ENCODE measurements at regions not wholly inside any gene's neighbourhood (a gene's known extent, or its start where the extent isn't known, plus 50 kb on each side); places are given as distances from the start of the nearest gene placed in this dataset.

- H3K79me2 ChIP-seq (ENCODE audit: insufficient read depth, low read length), result no peaks in the 10 kb centered on the region
- H3K9me2 ChIP-seq (ENCODE audit: insufficient read depth), result no peaks in the 10 kb centered on the region
- intact Hi-C loops (cut with micrococcal nuclease), result no loop called here
- no peaks in the 10 kb centered on the region; the same call in 1 of the 2 replicates for H3K27me3 ChIP-seq (ENCODE audit: insufficient read depth, low read length)
- H3K27ac ChIP-seq (ENCODE audit: low read depth, low read length), result no peak overlapping the region
- no peak overlapping the region for H3K9ac ChIP-seq (ENCODE audit: low read length)
- no TSS peak for BruUV-seq (replicated peaks)
- H3K4me2 ChIP-seq (ENCODE audit: low read length), result no peak overlapping the region
- ChIA-PET POLR2A (no interaction called here), RAD21 (ENCODE audit: low non-redundant PET in 1 of 2, low total read pairs in 2 of 2, uncharacterized antibody in 2 of 2, unreplicated experiment in 2 of 2) (no interaction called here), CTCF (no interaction called here)
- H4K20me1 ChIP-seq (ENCODE audit: insufficient read depth), result no peaks in the 10 kb centered on the region
- ATAC-seq (no peak), DNase-seq (ENCODE audit: low read depth, low spot score) (no peak)
- no peak for TF ChIP-seq EZH2 (IDR thresholded peaks at IDR 0.05)
- TF ChIP-seq POLR2AphosphoS5 (IDR thresholded peaks at IDR 0.05; ENCODE audit: low read depth, low read length), result no peak
- TF ChIP-seq CEBPB (IDR thresholded peaks at IDR 0.05; ENCODE audit: low read depth), result no peak
- no peak for TF ChIP-seq ELF1 (IDR thresholded peaks at IDR 0.05; ENCODE audit: borderline replicate concordance, low read depth)
- no peak for TF ChIP-seq POLR2A (IDR thresholded peaks at IDR 0.05; ENCODE audit: borderline replicate concordance, extremely low read depth, insufficient read depth, insufficient read length)
- TF ChIP-seq MAX (IDR thresholded peaks at IDR 0.05), result no peak
- no peak for TF ChIP-seq SRF (IDR thresholded peaks at IDR 0.05; ENCODE audit: low read depth)
- TF ChIP-seq JUND (IDR thresholded peaks at IDR 0.05), result no peak
- no peak for TF ChIP-seq ZFX (IDR thresholded peaks at IDR 0.05)
- TF ChIP-seq ZBTB33 (IDR thresholded peaks at IDR 0.05; ENCODE audit: extremely low read depth, insufficient replicate concordance, low read length), result no peak
- no peak for TF ChIP-seq TCF7L2 (IDR thresholded peaks at IDR 0.05; ENCODE audit: borderline replicate concordance, extremely low read depth, insufficient read depth, insufficient read length)
- no peak for TF ChIP-seq RAD21 (IDR thresholded peaks at IDR 0.05; ENCODE audit: low read depth)
- no peak for TF ChIP-seq CTCF (IDR thresholded peaks at IDR 0.05 in 2 of 3, conservative IDR thresholded peaks at IDR 0.05 in 1 of 3; ENCODE audit: borderline replicate concordance in 1 of 3, insufficient read depth in 1 of 3, low read depth in 2 of 3, low read length in 2 of 3)
- no peak for TF ChIP-seq FOSL1 (IDR thresholded peaks at IDR 0.05; ENCODE audit: low read depth)
- TF ChIP-seq CBX3 (IDR thresholded peaks at IDR 0.05; ENCODE audit: low read depth), result no peak
- no peaks in the 10 kb centered on the region for H3K9me3 ChIP-seq (ENCODE audit: control insufficient read depth in 1 of 2, insufficient read depth in 1 of 2, low read depth in 1 of 2, low read length in 2 of 2)
- H3K36me3 ChIP-seq (ENCODE audit: control insufficient read depth in 1 of 2, insufficient read depth in 2 of 2, low read length in 2 of 2), result no peaks in the 10 kb centered on the region
- no peak overlapping the region for H3K4me3 ChIP-seq (replicated peaks in 1 of 2; ENCODE audit: low read depth in 1 of 2, low read length in 2 of 2)
- H3K4me1 ChIP-seq (ENCODE audit: control insufficient read depth in 1 of 2, insufficient read depth in 2 of 2, low read length in 2 of 2), result peaks cover 19 to 27% of the 10 kb centered on the region in 2 experiments
- H2AFZ ChIP-seq (ENCODE audit: low read depth, low read length, poor library complexity, severe bottlenecking), result no peak overlapping the region
These were observed 72.7 kb downstream of the MCFD2 start for GRCh38 chr2:46842876-46843275.
